HG03045 (cell line): ENCODE measurements at regions not wholly inside any gene's neighbourhood (a gene's known extent, or its start where the extent isn't known, plus 50 kb on each side); places are given as distances from the start of the nearest gene placed in this dataset.
A peak's percentile ranks its signal among the peaks of the same experiment; 100 is the strongest.

ENCODE experiments used
- ATAC-seq: cut with Tn5 transposase; IDR thresholded peaks from one replicate; pipeline ENCODE4 v1.9.1; 2021; ENCODE audit warnings: mild to moderate bottlenecking, moderate library complexity; ENCODE audit not compliant: unreplicated experiment

DNA sequence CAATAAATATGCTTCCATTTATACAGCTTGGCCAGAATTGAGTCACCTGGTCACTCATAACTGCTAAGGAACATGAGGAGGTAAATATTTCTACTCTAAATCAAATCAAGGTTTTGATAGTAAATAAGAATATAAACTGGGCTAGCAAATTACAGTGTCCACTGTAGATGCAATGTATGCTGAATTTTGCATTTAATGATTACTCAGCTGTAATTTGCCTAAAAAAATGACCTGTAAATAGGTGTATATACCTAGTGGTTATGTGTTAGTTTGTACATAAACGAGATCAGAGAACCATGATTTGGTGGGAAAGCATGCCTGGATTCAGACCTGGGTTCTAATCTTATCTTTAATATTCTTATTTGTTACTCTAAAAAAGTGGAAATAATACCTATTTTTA lies 76.6 kb upstream of the CNTN1 start:
- no peak for ATAC-seq

DNA sequence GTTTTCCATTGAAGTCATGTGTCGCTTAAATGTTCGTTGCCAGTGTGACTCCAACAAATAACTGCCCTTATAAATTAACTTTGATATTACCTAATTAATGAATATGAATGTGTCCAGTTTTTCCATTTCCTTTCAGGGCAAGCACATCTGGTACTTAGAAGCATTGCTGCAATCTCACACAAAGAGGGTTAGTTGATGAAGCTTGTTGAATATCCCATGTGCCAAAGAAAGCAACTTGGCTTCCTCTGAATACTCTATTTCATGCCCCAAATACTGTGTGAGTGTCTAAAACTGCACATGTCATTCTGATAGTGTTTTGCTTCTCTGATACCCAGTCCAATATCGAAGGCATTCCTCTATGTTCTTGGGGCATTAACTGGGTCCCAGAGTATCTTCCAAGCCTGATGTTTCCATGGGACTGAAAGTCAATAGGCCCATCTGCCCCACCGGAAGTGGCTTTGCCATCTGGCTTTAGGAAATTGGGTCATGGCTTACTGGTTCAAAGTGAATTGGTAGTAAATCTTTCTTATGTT lies 75.8 kb upstream of the CNTN1 start:
- no peak for ATAC-seq

DNA sequence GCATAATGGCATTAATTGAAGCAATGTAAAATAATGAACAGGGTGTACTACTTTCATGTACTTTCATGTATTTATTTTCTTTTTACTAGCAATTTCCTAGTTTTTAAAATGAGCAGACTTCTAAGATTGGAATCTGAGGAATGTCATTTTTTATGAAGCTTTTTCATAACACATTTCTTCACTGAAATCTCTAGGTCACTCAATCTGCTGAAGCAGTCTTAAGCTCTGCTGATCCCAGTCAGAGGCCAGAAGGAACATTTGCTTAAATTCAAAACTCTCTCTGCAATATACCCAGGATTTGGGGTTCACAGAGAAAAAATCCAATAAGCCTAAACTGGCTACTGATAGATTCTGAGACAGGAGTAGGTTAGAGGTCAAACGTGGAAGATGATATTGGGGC lies 73.6 kb upstream of the CNTN1 start:
- no peak for ATAC-seq

DNA sequence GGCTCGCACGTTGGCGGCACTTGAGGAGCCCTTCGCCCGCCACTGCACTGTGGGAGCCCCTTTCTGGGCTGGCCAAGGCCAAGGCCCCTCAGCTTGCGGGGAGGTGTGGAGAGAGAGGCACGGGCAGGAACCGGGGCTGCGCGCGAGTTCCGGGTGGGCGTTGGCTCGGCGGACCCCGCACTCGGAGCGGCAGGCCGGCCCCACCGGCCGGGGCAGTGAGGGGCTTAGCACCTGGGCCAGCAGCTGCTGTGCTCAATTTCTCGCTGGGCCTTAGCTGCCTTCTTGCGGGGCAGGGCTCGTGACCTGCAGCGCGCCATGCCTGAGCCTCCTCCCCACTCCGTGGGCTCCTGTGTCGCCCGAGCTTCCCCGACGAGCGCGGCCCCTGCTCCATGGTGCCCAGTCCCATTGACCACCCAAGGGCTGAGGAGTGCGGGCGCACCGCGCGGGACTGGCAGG lies 71.6 kb upstream of the CNTN1 start:
- no peak for ATAC-seq

DNA sequence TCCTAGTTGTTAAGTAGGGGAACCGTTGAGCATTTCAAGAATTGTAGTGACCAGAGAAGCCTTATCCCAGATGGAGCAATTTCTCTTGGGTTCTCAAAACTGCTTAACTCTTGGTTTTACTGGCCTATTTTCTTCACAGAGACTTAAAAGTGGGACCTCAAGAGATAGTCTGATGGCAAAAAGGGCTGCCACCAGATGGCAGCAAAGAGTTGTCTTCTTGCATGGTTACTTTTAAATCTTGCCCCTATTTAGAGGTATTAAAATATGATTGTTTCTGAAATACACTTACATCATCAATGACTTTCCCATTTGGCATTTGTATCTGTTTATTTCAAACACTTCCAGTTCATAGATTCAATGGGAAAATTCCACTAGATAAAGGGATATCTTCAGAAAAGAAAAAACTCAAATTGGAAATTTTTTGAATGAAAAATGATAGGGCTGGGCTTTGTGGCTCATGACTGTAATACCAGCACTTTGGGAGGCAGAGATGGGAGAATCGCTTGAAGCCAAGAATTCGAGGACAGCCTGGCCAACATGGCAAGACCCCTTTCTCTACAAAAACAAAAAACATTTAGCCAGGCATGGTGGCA lies 69.9 kb upstream of the CNTN1 start:
- ATAC-seq, result peak; percentile 52

DNA sequence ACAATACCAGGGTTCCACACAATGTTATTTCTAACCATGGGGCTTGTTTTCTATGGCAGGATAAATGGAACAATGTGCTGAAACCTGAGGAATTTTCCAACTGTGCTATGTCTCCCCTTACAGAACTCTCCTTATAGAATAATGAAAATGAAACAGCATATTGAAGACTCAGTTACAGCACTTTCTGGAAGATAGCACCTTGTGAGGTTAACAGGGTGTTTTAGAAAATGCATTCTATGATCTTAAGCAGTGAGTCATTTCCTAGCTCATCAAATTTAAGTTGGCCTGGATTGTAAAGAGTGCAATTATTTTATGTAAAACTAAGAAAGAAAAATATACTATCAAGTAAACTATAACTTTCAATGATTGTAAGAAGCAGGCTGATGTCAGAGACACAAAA lies 60.1 kb upstream of the CNTN1 start:
- no peak for ATAC-seq

DNA sequence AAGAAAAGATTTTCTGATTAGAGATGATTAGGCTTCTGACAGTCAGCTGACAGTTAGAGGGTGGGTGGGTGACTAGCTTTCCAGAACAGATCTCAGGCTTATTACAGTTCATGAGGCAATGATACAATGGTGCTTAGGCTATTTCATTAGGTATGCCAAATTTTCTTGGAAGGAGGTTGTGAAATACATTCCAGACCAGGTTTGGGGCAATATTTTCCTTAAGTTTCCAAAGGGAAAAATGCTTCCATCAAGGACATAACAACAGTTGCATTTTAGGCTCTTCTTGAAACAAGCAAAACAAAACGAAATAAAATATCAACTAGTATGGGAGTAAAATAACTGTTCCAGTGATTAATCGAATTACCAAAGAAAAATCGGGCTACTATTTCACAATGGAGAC lies 59.3 kb upstream of the CNTN1 start:
- no peak for ATAC-seq

DNA sequence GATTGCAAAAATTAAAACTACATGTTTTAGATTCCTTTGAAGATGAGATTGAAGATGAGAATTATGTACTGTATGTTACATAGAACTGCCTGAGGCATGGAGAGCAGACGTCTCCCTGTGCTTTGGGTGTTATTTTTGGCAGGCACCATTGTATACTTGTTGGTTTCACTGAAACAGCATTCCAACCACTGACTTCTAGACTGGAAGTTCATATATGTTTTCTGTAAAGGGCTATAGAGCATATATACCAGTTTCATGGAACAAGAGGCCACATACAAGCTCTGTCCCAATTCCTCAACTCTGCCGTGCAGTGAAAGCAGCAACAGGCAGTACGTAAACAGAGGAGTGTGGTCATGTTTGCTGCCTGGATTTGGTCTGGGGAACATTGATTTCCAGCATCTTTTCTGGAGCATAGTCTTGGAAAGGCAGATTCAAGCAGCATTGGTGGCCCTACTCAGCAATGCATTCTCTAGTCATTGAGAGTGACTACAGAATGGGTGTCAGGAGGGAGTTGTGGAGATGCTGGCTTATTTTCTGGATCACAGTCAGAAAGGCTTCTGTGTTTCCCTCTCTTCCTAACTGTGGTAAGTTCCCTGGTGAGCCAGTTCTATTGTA lies 57.6 kb upstream of the CNTN1 start:
- no peak for ATAC-seq

DNA sequence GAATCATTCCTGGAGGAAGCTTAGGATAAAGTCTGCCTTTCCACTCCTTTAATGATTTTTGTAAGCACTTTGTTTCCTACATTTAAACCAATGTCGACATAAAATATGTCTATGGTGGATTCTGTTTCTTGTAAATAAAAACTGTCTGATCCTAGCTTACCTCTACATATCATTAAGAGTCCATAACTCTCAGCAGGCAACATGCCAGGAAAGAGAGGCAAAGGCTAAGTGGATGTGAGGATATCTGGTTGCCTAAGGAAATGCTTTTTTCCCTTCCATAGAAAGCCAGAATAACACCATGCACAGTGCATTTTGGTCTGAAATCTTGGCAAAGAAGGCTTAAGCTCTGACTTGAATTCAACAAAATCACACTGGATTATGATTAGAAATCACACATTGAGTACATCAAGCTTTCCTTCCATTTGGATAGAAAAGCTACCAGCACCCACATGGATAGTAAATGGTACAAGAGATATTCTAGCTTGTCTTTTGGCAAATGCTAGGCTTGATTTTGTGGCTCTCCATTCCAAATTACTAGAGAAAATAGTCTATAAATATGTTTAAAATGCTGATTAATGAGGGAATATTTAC lies 57.0 kb upstream of the CNTN1 start:
- ATAC-seq, result no peak
